NCI-H146 treated with DMSO at 0.1 percent for 48 hours (cell line): ENCODE measurements at regions not wholly inside any gene's neighbourhood (a gene's known extent, or its start where the extent isn't known, plus 50 kb on each side); places are given as distances from the start of the nearest gene placed in this dataset.

Experiments
- DNase-seq: peaks from one replicate; lab custom pipeline; 2025; ENCODE audit not compliant: unreplicated experiment; lab: John Stamatoyannopoulos, UW

DNA sequence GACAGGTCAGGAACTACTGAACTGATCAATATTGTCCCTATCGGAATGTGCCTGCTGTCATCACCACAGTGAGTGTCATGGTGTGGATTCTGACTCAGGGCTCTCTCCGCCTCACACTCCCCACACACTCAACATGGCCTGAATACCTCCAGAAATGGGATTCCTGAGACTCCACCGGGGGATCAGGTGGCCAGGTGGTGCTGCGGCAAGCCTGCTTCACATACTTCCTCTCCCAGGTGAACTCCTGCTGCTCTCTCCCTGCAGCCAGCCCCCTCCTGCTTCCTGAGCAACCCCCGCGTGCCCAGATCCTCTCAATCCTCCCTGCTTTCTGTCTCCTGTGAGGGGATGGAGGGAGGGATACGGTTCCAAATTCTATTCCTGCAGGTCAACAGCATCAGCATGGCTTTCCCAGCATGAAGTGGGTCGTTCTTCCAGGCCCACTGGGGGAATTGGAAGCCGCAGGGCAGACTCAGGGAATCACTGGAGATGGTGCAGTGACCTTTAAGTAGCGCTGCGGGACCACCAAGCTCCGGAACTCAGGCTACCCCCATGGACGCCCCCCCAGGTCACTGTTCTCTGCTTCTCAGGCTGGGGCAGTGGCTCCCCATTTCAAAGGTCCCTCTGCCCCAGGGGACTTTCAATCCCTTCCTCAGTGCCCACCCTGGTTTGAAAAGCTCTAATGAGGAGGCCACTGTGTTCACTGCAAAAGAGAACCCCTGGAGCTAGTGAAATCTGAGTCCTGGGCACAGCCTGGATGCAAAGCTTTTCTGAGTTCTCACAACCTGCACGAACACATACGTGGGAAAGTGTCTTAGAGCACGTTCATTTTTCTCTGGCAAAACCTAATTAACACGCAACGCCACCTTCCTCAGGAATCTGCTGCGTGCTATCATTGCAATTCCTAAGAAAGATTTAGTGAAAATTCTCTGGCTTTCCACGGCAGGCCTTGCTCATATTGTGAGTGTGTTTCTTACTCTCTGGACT lies 168.4 kb downstream of the ZFP36L2 start:
- no peak for DNase-seq

DNA sequence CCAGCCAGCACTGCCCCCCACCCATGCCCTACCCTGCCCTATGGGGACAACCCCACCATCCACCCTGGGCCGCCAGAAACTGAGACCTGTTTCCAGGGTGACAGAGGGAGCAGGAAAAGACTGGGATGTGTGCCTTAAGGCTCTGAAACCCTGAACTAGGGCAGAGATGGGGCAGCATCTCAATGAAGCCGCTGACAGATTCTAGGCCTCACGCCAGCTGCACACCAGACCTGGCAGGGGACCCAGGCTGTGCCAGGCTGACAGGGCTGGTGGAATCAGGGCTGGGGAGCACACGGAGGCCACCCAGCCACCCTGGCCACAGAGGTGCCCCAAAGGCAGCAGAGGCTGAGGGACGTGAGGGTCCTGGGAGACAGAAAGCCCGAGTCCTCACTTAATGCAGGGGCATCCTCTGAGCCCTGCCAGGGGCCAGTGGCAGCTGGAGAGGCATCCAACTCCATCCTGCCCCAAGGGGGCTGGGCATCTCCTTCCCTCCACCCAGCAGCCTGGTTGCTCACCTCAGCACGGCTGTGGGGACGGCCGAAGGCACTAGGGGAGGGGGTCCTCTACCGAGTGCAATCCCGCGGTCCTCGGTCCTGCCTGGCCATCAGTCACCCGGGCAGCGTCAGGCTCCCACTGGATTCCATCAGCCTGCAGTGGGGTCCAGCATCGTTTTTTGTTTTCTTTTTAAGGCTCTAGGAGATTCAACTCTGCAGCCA lies 169.2 kb downstream of the ZFP36L2 start:
- no peak for DNase-seq

DNA sequence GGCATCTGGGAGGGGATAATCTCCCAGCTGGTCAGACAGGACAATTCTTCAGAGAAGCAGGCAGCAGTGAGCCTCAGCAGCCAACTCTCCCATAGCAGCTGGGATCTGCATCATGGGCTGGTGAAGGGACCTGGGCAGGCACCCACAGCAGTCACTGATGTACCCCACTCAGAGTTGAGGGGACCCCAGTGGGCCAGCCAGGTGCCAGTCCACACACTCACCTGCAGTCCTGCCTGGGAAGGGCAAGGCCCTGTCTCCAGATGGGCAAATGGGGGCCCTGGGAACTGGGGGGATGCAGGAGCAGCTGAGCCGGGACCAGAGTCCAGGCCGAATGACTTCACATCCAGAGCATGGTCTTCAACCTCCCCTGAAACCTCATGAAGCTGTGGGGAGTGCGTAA lies 170.4 kb downstream of the ZFP36L2 start:
- no peak for DNase-seq

DNA sequence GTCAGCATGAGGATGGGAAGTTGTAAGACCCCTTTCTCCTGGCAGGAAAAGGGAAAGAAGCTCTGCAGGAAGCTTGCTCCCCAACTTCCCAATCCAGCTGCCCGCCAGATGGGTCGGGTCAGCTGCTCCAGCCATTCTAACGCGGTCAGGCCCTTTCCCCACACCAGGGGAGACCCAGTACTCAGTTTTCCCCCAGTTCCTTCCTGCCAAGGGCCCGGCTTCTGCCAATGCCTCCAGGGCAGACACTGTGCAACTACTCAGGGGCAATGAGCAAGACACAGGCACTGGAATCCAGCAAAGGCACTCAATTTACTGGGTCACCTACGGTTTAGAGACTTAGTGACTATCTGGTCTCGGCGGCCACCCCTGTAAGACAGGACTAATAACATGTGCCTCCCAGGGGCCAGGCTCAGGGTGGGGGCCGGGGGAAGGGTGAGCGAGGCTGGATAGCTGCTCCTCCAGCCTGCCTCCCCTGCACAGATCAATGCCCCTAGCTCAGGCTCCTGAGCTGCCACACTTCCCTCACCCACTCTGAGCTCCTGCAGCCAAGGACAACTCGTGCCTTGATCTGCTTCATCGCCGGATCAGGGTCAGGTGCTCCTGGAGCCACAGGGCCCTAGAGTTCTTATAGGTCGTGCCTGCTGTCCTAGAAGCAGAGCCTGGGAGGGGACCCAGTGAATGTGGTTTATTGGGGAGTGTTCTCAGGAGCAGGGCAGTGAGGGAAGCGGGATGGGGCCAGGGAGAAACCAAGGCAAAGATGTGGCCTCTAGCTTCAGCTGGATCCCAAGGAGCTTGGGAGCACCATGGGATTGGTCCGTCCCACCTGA lies 171.1 kb downstream of the ZFP36L2 start:
- no peak for DNase-seq

DNA sequence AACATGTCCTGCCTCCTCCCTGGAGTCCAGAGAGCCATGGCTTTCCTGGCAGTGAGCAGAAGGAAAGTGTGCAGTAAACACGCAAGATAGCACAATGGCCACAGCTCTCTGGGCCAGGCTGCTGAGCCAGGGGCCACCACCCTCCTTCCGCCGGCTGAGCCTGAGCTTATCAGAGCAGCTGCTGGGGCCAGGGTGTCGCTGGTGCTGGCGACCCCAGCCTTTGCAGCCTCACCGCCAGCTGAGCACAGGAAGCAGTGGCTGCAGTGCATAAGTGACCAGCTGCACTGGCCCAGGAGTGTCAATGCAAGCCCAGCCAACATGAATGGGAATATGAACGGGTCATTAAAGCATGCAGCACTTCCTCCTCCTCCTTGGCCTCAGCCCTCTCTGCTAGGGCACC lies 172.0 kb downstream of the ZFP36L2 start:
- DNase-seq, result peak; percentile 26

DNA sequence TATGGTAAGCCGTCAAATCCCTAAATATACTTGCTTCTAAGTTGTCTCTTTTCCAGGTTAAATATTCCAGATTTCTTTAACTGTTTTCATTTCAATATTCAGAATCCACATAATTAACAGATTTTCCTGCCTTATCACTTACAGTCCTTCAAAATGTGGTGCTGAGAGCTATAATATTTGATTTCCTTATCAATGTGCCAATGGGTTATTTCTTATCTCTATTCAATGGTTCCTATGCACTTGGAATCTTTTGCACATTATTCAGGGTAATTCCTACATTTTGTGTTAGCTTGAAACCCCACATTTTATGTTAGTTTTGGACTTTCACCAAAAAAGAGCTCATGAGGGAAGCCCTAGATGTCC lies 173.5 kb downstream of the ZFP36L2 start:
- no peak for DNase-seq

DNA sequence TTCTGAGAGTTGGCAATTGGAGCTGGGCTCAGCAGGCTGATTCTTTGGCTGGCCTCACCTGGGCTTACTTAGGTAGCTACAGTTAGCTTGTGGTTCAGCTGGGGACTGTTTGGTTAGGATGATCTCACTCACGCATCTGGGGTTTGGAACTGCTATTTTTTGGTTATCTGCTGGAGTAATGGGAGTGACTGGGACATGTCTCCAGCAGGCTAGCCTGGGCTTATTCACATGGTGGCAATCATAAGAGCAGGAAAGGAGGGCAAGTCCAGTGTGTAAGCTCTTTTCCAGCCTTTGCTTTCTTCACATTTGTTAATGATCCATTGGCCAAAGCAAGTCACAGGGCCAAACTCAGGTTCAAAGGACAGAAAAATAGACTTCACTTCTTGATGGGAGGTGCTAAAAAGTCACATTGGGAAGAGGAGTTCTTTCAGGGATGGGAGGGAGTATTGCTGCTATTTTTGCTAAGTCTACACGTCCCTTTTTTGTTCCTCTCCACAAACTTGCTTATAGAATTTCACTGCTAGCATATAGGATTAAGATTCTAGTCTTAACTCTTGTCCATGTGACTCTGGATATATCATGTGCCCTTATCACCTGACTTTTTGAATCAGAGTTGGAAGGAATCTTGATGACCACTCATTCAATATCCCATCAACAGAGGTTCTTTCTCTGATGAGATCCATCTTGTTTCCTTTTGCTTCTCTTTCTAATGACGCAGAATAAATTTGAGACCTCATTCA lies 174.0 kb downstream of the ZFP36L2 start:
- DNase-seq, result no peak

DNA sequence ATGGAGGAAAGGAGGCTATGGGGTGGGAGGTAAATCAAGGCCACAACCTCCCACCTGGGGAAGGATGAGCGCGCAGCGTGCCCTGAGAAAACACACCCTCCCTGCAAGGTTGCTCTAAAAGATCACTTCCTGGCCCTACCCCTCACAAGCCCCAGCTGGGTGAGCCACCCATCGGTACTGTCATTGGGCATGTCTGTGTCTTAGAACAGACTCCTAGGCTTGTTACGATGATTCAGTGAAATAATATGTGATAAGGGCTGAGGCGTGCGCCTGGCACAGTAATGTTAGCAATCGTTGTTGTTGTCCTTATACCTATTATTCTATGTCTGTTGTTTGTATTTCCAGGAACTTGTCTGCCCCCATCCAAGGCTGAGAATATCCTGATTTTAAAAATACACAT lies 175.1 kb downstream of the ZFP36L2 start:
- no peak for DNase-seq

DNA sequence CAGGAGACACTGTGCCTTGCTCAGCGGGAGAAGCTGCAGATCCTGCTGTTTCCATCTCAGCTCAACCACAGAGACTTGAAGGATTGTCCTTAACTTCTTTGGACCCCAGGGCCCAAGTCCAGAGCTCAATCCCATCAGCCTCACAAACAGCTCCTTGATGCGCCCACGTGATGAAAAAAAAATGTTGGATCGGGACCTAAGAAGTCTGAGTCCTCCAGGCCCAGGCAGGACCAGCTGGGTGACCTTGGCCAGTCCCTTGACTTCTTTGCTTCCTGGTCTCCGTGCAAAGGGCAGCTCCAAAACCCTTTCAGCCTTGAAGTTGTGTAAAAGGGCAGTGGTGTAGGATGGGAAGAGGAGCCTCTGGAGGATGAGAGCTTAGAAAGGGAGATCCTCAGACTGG lies 175.5 kb downstream of the ZFP36L2 start:
- DNase-seq, result no peak

DNA sequence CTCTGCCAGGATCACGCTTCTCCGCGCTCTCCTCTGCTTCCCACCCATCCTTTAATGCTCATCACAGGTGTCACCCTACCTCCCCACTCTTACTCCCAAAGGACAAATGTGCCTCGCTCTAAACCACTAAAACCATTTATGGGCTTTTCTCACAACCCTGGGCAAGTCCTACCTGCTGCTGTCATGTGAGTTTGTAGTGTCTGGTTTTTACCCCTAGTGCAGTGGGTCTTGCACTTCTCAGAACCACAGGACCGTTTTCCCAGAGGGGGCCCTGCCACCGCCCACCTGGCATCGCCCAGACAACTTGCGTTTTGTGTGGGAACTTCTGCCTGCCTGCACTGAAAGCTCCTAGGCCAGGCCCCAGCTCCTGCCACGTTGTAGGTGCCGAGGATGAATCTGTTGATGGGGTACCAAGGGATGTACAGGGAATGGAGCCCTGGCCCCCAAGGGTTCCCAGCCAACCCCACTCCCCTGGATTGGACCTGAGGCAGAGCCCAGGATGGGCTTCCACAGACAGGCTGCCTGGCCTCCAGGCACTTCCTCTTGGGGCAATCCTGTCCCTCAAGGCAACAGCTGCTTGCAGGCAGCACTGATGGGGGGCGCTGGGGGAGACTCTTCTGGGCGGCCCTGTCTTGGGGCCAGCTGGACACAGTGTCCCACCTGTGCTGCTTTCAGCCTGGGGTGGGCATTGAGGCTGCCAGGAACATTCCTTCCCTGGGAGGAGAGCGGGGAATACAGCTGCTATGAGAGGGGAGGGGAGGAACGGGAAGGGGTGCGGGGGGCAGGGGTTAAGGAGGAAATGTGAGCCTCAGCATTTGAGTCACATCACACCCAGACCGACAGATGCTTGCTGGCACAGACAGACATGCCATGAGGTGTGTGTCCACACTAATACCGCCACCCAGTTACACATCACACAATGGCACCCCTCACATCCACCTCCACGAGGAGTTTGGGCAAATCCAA lies 176.3 kb downstream of the ZFP36L2 start:
- DNase-seq, result no peak

DNA sequence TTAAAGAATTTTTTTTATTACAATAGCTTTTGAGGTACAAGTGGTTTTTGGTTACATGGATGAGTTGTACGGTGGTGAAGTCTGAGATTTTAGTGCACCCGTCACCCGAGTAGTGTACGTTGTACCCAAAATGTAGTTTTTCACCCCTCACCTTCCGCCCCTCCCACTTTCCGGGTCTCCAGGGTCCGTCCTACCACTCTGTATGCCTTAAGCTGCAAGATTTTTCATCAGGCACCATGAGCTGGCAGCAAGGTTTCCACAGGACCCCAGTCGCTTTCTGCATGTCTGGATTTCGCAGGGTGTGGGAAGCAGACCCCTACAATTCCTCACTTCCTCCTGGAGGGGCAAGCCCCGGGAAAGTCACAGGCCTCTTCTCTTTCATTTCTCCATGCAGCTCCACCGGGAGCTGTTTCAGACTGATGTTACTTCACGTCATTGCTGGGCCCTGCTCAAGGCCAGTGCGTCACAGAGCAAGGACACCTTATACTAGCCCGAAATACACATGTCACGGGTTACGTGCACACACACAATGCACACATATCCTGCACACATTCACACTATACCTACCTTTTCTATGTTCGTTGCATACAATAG lies 179.1 kb downstream of the ZFP36L2 start:
- no peak for DNase-seq

DNA sequence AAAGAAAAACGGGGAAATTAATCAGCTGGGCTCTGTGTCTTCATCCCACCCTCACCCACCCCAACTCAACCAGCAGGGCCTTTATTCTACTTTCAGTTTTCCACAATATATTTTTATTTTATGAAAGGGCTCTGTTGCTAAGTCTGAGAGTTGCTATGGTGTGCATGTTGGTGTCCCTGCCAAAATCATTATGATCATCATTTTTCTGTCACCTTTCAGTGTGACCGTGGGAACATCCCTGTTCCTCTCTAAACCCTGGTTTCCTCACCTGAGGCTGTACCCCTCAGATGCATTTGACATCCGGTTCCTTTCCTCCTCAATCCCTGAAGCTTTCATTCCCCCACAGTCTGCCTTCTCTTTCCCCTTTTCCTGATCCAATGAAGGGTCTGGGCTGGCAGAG lies 180.5 kb downstream of the ZFP36L2 start:
- DNase-seq, result no peak

DNA sequence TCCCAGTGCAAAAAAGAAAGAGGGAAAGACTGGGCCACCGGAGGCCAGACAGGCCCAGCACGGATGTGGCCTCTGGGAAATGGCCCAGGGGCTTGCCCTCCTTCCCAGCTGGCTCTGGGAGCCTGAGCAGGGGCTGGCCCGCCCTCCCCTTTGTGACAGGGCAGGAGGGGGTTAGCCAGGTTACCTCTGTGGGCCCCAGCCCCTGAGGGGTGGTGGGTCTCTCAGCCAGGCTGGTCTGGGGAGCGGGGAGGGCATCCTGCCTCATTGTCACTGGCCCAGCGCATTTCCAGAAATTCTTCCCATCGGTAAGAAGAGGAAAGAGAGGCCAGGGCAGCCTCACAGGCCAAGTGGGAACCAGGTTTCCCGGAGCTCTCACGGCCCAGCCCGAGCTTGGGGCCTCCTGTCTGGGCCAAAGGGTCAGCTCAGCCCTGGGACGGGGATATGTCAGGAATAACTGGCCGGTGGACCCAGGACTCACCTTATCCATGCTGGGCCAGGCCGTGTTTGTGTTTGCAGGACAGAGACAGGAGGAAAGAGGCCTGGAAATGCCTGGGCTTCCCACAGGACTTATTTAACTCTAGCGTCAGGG lies 182.2 kb downstream of the ZFP36L2 start:
- no peak for DNase-seq

DNA sequence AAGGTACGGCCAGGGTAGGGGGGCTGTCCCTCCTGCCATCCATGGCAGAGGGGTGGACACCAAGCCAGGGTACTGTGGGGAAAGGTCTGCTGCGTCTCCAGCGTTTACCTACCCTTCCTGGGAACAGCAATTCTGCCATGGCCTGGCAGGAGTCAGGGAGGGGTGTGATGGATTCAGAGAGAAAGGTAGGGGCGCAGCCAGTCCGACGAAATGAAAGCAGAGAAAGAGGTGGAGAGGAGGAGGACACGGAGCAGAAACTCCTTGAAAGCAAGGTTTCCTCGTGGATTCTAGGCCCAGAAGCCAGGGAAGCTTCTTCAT lies 182.9 kb downstream of the ZFP36L2 start:
- DNase-seq, result no peak

DNA sequence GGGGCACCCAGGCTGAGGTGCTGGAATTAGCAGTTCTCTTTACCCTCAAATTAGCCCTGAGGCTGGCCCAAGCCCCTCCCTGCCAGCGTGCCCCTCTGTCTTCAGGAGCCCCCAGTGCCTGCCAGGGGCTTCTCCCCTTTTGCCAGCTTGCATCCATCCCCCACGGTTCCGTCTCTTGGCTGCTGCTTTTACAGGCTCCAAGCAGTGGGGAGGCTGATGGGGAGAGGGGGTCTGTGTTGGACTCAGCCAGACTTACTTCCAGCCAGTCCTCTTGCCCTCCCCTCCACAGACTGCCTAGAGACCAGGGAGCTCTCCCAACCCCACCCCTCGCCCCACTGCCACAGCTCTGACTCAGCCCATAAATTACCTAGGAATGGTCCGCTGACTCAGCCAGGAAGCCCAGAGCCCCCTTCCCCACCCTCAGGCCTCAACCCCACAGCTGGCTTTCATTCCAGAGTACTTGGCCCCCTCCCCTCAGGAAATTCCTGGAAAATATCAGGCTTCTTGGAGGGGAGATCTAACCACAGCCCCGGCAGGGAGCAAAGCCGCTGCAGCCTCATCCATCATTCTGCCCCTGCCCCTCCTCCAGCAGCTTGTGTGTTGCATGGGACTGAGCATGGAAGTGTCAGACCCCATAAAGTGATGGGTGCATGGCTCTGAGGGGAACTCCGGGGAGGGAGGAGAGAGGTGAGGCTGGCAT lies 184.6 kb downstream of the ZFP36L2 start:
- no peak for DNase-seq

DNA sequence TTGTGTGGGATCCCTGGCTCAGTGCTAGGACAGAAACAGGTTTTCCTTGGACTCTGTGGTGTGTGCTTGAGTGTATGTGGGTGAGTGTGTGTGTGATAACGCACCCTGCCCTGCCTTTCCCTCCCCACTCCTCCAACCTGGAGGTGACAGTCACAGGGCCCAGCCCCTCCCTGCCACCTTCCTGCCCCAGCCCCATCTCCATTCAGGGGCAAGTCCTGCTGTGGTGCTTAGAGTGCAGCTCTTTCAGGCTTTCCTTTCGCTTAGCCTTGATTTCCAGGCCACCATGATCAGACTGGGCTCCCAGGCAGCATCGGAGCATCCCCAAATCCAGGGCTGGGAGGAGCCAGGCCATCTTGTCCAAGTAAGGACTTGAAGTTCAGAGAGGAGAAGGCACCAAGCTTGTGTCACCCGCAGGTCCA lies 185.2 kb downstream of the ZFP36L2 start:
- no peak for DNase-seq

DNA sequence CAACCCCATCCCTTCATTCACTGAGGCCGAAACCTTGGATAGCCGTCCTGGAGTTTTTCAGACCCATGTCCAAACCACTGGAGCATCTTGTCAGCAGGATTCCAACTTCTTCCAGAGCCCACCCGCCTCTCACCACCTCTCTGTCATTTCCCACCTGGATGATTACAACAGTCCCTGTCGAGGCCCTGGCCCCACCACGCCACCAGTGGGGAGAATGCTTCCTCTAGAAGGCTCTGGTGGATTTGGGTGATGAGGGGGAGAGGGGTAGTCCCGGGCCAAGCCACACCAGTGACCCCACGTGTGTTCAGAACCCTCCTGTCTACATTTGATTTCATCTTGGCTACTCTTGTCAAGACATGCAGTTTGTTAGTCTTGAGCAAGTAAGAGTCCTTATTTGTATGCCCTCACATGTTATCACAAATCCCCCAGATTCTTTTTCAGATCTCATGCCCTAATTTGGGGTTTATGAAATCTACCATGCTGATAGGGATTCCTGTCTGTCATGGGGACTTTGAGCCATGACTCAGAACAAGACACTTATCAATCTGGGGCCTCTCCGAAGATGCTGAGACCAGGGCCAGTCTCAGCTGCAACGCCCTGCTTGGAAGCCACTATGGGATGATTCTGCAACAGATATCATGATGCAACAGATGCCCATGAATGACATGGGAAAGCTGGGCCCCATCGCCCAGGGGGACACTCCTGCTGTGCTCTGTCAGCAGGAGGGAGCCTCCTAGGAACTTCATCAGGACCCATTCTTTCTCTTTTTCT lies 186.1 kb downstream of the ZFP36L2 start:
- no peak for DNase-seq
